MG63 (cell line): ENCODE measurements at regions not wholly inside any gene's neighbourhood (a gene's known extent, or its start where the extent isn't known, plus 50 kb on each side); places are given as distances from the start of the nearest gene placed in this dataset.
"Not testable (repeated sequence)": the region's sequence is repeated elsewhere in the genome, so short reads cannot be mapped to it uniquely, and the experiment has no call there.

Experiments used
- DNase-seq: peaks from one replicate; pipeline ENCODE4 v3.0.0-alpha.2; 2020
- H3K27me3 ChIP-seq: fragments of 250-450 bp; sonication (Bioruptor Pico); 2 replicates; pipeline ENCODE4 v1.5.1; 2020; ENCODE audit warnings: mild to moderate bottlenecking, moderate library complexity
- H3K36me3 ChIP-seq: fragments of 250-450 bp; sonication (Bioruptor Pico); 2 replicates; pipeline ENCODE4 v1.5.1; 2020; ENCODE audit warnings: mild to moderate bottlenecking, moderate library complexity
- H3K4me3 ChIP-seq: fragments of 250-450 bp; sonication (Bioruptor Pico); 2 replicates; pipeline ENCODE4 v1.5.1; 2020; ENCODE audit warnings: mild to moderate bottlenecking, moderate library complexity
- H3K9me3 ChIP-seq: fragments of 250-450 bp; sonication (Bioruptor Pico); 2 replicates; pipeline ENCODE4 v1.5.1; 2020; ENCODE audit warnings: mild to moderate bottlenecking, moderate library complexity

DNA sequence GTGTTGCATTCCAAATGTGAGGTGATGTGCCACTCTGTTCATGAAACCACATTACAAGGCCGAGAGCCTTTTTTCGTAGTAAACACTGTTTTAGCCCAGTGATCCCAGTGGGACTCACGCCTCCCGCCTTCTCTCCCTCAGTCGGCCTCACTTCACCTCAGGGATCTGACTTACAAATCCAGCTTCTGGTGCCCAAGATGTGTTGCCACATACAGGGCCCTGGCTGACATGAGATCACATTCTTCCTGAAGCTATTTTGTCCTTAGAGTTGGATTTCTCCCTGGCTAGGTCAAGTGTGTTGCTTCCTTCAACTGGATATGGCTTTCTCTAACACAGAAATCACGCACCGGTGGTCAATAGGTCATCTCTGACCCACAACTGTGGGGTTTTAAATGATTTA is 354.7 kb downstream of the FBXW7 start:
- H3K4me3 ChIP-seq = no peak overlapping the region
- no peak for DNase-seq
- H3K27me3 ChIP-seq = no peaks in the 10 kb centered on the region
- H3K36me3 ChIP-seq = no peaks in the 10 kb centered on the region
- no peaks in the 10 kb centered on the region for H3K9me3 ChIP-seq

DNA sequence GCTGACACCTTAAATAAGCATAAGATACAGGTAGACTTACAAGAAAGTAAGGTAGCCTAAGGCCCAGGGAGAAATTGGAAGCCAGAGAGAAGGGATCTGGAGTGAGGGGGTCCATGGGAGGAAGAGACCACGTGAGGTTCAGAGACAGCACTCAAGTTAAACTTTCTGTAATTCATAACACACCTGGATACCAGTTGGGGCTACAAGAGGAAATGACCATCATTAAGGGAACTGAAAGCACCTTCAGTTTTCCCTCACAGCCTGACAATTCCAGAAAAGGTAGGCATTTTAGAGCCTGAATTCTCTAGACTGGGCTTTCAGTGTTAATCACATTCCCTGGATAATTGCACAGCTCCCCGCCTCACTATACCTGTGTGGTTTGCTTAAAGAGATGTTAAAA is 355.5 kb downstream of the FBXW7 start:
- no peaks in the 10 kb centered on the region for H3K9me3 ChIP-seq
- no peaks in the 10 kb centered on the region for H3K27me3 ChIP-seq
- H3K4me3 ChIP-seq = no peak overlapping the region
- H3K36me3 ChIP-seq = no peaks in the 10 kb centered on the region
- DNase-seq = no peak

DNA sequence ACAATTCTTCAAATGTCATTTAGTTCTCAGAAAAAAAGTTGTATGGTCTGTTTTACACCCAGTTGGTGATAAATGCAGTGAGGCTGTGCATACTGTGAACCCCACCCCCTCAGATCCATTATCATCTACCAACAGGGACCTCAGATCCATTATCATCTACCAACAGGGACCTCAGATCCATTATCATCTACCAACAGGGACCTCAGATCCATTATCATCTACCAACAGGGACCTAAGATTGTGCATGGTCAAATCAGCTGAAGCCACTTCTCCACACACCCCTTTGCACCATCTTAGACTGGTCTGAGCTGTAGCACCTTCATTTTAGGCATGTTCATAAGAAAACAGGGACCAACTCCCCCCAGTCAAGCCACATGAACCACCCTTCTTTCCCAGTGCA is 358.4 kb downstream of the FBXW7 start:
- DNase-seq, H3K4me3 ChIP-seq, H3K36me3 ChIP-seq: not testable (repeated sequence)

DNA sequence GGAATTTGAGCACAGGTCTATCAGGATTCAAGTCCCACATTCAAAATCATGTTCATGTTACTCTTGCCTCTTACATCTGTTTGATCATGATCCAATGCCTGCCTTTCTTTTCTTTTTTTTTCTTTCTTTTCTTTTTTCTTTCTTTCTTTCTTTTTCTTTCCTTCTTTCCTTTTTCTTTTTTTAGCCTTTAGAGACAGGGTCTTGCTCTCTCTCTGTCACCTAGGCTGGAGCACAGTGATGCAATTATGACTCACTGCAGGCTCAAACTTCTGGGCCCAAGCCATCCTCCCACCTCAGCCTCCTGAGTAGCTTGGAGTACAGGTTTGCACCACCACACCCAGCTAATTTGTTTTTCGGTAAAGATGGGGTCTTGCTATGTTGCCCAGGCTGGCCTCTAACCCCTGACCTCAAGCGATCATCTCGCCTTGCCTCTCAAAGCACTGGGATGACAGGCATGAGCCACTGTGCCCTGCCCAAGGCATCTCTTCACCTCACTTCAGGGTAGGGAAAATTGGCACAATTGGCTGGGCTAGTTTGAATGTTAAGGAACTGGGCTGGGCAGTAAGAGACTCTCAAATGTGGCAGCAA is 359.2 kb downstream of the FBXW7 start:
- no peaks in the 10 kb centered on the region for H3K36me3 ChIP-seq
- no peaks in the 10 kb centered on the region for H3K27me3 ChIP-seq
- no peak for DNase-seq
- no peaks in the 10 kb centered on the region for H3K9me3 ChIP-seq
- H3K4me3 ChIP-seq = no peak overlapping the region

More for the DNA sequence above, 358.4 kb downstream of the FBXW7 start:
- not testable (repeated sequence) for H3K27me3 ChIP-seq, H3K9me3 ChIP-seq

DNA sequence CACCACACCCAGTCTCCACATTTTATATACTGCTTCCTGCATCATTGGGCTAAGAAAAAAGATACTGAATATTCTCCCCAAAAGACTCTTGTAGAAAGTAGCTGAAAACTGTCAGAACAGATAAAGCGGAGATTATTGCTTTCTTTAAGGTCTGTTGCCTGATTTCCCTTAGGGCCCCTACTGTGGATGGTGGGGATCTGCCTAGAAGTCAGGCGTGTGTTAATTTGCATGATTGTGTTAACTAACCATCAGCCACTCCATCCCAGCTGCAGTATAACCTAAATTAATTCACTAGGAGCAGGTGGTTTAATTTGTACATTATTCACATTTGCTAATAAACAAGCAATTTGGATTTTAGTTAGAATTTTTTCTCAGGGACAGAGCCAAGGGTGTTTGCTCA is 360.3 kb downstream of the FBXW7 start:
- no peak overlapping the region for H3K4me3 ChIP-seq
- no peaks in the 10 kb centered on the region for H3K36me3 ChIP-seq
- H3K9me3 ChIP-seq = no peaks in the 10 kb centered on the region
- H3K27me3 ChIP-seq = no peaks in the 10 kb centered on the region
- no peak for DNase-seq

DNA sequence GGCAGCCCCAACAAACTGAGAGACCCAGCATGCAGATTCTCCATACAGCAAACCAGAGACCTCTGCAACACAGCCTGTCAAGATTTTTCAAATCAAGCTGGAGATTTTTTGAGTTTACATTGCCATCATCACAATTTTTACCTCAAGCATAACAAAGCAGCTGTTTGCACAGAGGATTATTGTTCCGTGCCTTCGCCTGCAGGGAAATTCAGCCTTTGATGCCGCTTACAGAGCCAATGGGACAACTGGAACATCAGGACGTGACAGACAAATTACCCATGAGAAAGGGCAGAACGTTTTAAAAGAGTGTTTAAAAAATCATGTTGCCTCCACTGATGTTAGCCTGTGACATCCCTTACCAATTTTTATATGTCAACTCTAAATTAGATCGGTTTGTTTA is 363.7 kb downstream of the FBXW7 start:
- no peak for DNase-seq
- H3K27me3 ChIP-seq = no peaks in the 10 kb centered on the region
- no peak overlapping the region for H3K4me3 ChIP-seq
- no peaks in the 10 kb centered on the region for H3K36me3 ChIP-seq
- H3K9me3 ChIP-seq = no peaks in the 10 kb centered on the region

DNA sequence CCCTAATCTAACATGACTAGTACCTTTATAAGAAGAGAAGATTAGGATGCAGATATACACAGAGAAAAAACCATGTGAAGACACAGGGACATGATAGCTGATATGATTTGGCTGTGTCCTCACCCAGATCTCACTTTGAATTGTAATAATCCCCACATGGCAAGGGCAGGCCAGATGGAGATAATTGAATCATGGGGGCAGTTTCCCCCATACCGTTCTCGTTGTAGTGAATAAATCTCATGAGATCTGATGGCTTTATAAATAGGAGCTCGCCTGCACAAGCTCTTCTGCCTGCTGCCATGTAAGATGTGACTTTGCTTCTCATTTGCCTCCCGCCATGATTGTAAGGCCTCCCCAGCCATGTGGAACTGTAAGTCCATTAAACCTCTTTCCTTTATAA is 364.3 kb downstream of the FBXW7 start:
- DNase-seq = no peak
- Histone ChIP-seq H3K9me3 (no peaks in the 10 kb centered on the region), H3K27me3 (no peaks in the 10 kb centered on the region), H3K4me3 (no peak overlapping the region), H3K36me3 (no peaks in the 10 kb centered on the region)

DNA sequence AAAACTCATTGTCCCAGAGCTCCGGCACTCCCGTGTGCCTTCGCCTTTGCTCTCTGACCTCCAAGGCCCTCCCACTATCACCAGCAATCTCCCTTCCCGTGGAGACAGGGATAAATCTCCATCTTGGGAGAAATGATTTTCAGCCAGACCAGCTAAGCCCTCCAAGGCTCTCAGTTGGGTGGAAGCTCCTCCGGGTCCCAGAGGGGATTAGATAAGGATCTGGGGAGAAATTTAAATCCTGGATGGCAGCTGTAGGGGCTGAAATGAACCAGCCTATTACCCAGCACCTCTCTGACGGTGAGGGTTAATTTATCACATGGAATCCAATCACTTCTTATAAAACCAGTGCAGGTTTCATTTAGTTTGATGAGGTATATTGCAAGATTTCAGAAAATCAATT is 366.2 kb downstream of the FBXW7 start:
- H3K27me3 ChIP-seq = no peaks in the 10 kb centered on the region
- H3K36me3 ChIP-seq = no peaks in the 10 kb centered on the region
- DNase-seq = no peak
- no peaks in the 10 kb centered on the region for H3K9me3 ChIP-seq
- H3K4me3 ChIP-seq = no peak overlapping the region

DNA sequence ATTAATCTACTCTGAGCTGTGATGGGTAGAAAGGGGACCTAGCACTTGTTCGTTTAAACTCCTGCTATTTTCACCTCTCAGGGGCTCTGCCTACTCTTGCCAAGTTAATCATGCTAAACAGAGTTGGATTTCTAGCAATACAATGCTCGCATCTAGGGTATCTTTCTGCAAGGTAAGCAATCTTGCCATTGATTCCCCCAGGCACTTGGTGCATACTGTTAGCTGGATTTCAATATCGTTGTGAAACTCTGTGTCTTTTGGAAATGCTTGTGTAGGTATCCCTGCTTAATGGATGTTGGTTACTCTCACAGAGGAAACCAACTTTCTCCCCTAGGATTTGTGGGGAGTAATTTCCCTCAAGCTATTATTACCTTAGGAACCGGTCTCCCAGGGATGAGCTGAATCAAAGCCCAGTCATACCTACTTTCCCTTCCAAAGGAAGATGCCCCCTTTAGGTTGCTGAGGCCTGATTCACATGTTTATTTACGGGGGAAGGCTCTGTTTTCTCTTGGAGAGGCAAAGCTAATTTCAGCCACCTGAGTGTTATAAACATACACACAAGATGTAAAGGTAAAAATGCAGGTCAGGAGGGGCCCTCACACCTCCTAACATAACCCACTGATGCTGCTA is 366.8 kb downstream of the FBXW7 start:
- H3K9me3 ChIP-seq = no peaks in the 10 kb centered on the region
- H3K36me3 ChIP-seq = no peaks in the 10 kb centered on the region
- no peaks in the 10 kb centered on the region for H3K27me3 ChIP-seq
- no peak overlapping the region for H3K4me3 ChIP-seq
- no peak for DNase-seq

DNA sequence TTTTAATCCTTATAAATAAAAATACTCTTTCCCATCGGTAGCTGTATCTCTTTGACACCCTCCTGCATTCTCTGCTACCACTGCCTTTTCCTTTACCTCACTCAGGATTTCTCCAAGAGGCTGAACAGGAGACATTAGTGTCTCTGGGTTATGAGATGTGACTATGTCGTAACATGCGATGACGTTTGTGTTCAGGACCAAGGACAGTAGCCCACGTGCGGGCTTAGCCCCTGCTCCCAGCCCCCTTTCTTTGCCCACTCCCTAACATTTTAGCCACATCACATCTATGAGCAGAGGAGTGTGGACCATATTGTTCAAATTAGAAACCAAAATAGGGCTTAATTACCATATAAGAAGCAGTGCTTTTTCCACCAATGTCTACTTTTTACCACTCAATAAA is 369.3 kb downstream of the FBXW7 start:
- H3K9me3 ChIP-seq = no peaks in the 10 kb centered on the region
- no peak overlapping the region for H3K4me3 ChIP-seq
- H3K27me3 ChIP-seq = no peaks in the 10 kb centered on the region
- H3K36me3 ChIP-seq = no peaks in the 10 kb centered on the region
- no peak for DNase-seq

DNA sequence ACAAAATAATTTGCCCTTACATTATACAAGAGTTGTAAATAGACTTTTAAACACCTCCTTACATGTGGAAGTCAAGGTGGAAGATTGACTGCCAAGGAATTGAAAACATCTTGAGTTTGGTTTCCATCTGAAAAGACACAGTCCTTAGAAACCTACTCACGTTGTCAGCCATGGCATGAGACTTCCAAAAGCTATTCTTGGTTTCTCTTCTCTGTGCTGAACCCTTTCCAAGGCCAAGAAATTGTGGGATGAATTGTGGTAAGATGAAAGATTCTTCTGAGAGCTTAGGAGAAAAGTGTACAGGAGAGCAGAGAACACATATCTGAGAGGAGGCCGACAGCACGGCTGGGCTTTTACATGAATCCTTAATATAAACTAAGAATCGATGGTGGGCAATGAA is 370.0 kb downstream of the FBXW7 start:
- Histone ChIP-seq H3K36me3 (no peaks in the 10 kb centered on the region), H3K4me3 (no peak overlapping the region), H3K9me3 (no peaks in the 10 kb centered on the region), H3K27me3 (no peaks in the 10 kb centered on the region)
- no peak for DNase-seq

DNA sequence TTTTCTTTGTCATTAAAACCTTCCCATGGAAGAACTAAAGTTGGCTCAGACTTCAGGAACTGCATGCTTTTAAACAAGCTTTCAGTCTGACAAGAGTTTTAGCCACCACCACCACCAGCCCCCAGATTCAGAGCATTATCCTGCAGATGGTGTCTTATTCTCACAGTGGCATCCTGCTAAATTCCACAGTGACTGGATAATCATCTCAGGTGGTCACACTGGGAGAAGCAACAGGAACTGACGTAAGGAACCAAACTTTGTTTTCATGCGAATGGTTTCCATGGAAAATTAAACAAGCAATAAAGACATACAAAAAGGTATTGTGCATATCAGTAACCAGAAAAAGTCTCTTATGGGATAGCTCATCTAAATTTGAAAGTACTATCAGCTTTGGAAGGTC is 370.7 kb downstream of the FBXW7 start:
- H3K36me3 ChIP-seq = no peaks in the 10 kb centered on the region
- H3K4me3 ChIP-seq = no peak overlapping the region
- no peaks in the 10 kb centered on the region for H3K9me3 ChIP-seq
- no peak for DNase-seq
- no peaks in the 10 kb centered on the region for H3K27me3 ChIP-seq

DNA sequence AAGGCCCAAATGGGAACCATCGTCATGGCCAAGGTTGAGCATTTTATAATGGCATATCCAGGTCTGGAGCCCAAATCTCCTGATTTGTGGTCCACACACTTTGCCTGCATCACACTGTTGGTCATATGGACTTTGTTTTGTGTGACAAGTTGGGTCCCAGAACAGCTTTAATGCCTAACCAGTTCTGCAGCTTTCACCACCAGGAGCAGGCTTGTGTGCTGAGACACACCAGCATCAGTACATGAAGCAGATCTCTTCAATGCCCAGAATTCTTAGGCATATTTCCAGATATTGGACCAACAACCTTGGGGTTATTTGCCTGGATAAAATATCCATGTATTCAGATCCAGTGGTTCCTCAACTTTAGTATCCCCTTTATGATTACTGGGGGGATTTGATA is 371.3 kb downstream of the FBXW7 start:
- H3K36me3 ChIP-seq = no peaks in the 10 kb centered on the region
- no peaks in the 10 kb centered on the region for H3K27me3 ChIP-seq
- no peaks in the 10 kb centered on the region for H3K9me3 ChIP-seq
- no peak overlapping the region for H3K4me3 ChIP-seq
- no peak for DNase-seq

DNA sequence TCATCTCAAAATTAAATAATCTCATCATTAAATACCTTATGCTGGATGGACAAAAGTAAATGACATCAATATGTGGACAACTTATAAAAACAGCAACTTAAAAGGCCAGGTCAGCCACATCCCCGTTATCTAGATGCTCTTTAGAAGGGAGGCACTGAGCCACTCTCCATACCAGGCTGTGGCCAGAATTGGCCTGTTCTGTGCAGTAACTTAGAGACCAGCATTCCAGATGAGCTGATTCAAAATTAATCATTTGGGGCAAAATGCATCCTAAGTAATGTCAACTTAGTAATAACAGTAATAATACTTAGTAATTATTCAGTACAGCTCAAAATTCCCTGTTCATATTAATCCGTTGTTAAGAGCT is 373.6 kb downstream of the FBXW7 start:
- Histone ChIP-seq H3K4me3 (no peak overlapping the region), H3K27me3 (no peaks in the 10 kb centered on the region), H3K9me3 (no peaks in the 10 kb centered on the region), H3K36me3 (no peaks in the 10 kb centered on the region)
- DNase-seq = peak; percentile 40

DNA sequence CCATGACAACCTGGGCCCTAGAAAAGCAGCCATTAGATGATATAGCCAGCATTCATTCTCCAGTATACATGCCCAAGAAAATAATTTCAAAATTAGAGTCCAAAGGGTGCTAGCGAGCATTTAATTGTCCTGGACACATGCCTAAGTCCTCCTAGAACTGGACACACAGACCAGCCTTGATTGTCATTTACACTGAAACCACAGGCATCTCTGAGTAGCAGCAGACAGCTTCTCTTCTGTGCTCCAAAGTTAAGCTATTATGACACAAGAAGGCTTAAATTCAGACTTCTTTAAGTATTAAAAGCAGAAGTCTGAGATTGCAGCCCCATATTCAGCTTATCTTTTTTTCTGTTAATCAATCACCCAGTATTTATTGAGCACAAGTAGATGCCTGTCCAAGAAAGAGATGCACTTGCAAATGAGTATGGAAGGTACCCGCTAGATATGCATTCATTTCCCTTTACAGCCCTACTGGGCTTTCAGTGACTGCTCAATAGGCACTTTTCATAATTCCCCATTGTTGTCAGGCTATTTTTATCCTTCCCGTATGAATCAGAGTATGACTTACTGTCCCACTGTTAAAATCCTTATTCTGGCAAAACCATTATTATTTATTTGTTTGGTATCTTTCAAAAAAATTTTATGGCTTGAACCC is 374.1 kb downstream of the FBXW7 start:
- no peak overlapping the region for H3K4me3 ChIP-seq
- H3K9me3 ChIP-seq = no peaks in the 10 kb centered on the region
- no peaks in the 10 kb centered on the region for H3K27me3 ChIP-seq
- no peak for DNase-seq
- no peaks in the 10 kb centered on the region for H3K36me3 ChIP-seq

DNA sequence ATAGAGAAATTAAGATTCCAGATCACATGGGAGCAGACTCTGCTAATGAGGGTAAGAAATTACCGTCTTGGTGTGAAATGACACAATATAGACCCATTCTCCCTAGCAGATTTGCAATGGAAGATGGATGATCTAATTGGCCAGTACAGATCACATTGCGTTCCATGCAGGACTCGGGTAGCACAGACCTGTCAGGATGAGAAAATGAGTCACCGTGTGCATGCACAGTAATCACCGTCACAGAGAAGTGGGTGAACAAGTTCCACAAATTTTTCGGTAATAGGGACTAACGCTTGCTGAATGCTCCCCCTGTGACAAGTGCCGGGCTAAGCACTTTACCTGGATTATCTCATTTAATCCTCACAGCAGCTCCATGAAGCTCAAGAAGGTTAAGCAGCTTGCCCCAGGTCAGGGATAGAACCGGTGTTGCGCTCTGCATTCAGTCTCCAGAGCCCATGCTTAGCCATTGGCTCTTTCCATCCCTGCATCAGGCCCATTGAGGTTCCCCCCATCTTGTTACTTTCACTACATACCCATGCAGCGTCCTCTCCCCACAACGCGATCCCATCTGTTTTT is 375.6 kb downstream of the FBXW7 start:
- H3K36me3 ChIP-seq = no peaks in the 10 kb centered on the region
- DNase-seq = no peak
- no peaks in the 10 kb centered on the region for H3K27me3 ChIP-seq
- H3K4me3 ChIP-seq = no peak overlapping the region
- no peaks in the 10 kb centered on the region for H3K9me3 ChIP-seq

DNA sequence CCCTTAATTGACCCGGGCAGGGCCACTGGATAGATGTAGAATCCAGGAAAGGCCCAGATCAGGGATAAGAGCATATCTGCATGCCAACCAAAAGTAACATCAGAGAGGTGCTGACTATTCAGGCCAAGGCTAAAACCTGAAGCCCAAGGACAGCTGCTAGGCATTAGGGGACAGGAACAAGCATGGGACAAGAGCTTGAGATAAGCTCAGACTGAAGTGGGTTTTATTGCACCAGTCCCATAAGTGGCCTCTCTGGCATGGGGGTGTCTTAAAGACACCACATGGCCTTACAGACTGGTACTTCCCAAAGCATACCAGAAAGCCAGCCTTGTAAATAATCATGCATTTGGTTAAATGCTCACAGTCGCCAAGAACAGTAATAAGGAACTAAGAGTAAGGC is 376.1 kb downstream of the FBXW7 start:
- DNase-seq = no peak
- Histone ChIP-seq H3K27me3 (no peaks in the 10 kb centered on the region), H3K9me3 (no peaks in the 10 kb centered on the region), H3K4me3 (no peak overlapping the region), H3K36me3 (no peaks in the 10 kb centered on the region)

DNA sequence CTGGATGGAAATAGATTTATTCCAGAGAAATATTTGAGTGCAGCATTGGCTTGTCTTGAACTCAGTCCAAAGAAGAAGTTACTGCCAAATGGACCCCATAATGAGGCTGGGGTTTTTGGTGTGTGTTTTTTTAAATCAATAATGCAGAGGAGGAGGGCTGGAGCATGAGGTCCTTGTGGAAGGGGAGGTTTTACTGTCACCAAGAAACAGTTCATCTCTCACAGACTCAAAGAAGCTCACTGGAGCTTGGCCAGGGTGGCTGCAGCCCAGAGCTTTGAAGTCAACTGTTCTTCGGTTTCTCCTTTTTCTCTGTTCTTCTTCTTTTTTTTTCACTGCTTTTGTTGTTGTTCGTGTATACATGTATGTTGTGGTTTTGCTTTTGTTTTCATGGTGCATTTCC is 377.7 kb downstream of the FBXW7 start:
- Histone ChIP-seq H3K36me3 (no peaks in the 10 kb centered on the region), H3K9me3 (no peaks in the 10 kb centered on the region), H3K27me3 (no peaks in the 10 kb centered on the region), H3K4me3 (no peak overlapping the region)
- no peak for DNase-seq
